Activated T-cell treated with anti-CD3 and anti-CD28 coated beads for 4 hours (primary cell): ENCODE measurements at regions not wholly inside any gene's neighbourhood (a gene's known extent, or its start where the extent isn't known, plus 50 kb on each side); places are given as distances from the start of the nearest gene placed in this dataset.

Experiments used
- DNase-seq: peaks from one replicate; pipeline ENCODE4 v3.0.0-alpha.2; 2020

DNA sequence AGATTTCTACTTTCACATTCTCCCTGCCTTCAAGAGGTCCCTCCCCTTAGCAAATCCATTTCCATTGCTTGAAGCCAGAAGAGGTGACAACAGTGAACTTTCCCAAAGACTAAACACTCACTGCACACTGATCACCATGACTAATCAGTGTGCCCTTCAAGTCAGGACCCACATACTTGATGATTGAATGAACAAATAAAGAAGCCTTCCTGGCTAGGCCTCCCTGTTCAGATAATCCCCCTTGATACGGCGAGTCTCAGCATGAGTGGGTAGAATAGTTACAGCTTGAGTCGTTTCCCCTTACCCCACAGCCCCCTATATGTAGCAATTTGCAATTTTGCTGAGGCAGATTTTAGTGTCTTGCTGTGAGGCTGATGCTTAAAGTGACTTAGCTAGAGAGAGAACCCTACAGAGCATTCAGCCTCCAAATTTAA is 102.2 kb downstream of the UNC5CL start:
- DNase-seq, result no peak

DNA sequence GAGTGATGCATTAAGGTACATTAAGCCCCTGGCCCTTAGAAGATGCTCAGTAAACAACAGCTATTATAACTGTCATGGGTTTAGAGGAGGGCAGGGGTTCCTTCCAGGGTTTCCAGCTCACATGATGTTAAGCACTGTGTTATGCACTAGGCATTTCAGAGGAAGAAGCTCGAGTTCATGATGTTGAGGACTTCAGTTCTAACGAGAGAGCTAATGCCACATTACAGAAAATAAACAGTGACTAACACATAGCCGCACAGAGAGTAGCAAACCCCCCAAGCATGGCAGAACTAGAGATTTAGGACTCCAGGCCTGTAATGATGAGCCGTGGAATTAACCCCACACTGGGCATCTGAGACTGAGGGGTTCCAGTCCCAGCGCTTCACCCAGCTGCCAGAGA is 105.2 kb downstream of the UNC5CL start:
- no peak for DNase-seq

DNA sequence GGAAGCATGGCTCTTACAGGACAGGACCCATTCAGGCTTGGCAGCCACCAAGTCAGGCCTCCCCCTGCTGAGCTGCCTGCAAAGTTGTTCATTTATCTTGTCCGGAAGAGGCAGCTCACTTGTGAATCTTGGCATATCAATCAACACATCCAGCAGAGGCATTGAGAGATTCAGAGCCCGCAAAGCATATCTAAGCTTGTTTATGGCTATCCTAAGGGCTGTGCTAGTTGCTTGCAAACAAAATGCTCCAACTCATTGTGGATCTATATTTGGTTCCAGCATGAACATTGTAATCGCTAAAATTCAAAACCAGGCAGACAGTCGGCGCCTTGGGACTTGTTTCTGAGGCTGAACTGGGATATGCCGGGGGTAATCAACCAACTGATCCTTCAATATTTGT is 106.1 kb downstream of the UNC5CL start:
- DNase-seq, result no peak

DNA sequence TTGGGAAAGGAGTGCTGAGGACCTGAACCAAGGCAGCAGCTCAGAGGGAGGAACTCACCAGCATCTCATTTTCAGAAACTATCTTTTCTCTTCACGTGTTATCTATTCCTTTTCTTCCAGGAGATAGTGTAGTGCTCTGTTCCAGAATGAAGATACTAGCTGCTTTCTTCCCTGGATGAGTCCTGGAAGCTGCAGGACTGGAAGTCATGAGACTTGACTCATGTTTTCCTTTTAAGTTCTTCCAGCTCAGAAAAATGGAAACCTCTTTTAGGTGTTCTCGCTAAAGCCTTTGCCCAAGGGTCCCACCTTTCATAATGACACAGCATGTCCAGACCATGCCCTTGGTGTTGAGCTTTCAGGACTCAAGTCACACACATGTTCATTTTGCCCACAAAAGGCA is 106.7 kb downstream of the UNC5CL start:
- DNase-seq, result no peak

DNA sequence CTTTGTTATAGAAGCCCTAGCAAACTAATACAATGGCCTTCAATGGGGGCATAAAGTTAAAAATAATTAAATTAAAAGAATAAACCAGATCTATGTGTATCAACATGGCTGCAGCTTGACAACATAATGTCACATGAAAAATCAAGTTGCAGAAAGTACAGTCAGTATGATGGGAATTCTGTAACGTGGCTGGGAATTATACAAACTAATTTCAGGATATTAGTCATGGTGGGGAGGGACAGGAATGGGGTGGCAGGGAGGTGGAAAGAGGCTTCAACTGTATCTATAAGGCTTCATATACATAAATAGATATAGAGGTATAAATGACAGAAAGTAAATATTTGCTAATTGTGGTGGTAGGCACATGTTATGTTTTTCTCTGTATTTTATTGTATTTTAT is 107.1 kb downstream of the UNC5CL start:
- no peak for DNase-seq

DNA sequence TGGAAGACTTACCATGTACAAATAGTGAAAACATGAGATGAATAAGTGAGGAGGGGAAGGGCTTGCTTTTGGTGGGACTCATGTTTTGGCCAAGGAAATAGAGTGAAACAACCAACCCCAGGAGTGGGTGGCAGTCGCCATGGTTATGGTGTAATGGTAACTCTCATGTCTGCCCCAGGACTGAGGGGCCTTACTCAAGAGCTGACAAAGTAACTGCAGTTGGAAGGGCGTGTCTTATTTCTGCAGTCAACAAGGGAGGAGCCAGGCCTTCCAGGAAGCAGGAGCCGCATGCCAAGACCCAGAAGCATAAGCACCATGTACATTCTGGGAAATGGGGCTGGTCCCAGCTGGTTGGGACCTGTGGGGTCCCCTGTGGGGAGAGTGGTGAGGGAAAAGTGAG is 108.5 kb downstream of the UNC5CL start:
- no peak for DNase-seq

DNA sequence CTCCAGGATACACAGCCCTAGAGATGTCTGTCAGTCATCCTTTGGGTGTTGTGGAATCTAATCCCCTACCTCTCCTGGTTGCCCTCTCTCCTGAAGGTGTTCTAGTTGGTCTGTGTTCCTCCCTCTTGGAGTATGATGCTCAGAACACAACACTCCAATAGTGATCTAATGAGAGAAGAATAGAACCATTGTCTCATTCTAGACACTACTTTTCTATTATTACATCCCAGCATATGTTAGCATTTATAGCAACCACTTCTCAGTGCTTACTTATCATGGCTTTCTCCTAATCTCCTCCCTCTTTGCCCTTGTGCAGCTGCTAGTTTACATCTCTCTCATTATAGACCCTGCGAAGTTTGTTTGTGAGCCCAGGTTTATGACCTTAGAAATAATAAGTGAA is 109.0 kb downstream of the UNC5CL start:
- DNase-seq, result no peak

DNA sequence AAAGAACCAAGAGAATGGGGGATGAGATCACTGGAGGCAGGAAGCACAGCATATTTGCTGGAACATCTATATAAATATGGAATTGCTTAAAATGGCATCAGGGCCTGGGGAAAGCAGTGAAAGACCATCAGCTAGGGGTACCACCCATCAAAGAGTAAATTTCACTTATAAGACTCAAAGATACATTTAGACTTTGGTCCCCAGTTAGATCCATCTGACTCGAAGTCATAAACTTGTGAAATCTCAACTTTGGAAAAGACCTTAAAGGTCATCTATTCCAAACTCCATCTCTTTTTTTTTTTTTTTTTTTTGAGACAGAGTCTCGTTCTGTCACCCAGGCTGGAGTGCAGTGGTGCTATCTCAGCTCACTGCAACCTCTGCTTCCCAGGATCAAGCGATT is 109.8 kb downstream of the UNC5CL start:
- no peak for DNase-seq

DNA sequence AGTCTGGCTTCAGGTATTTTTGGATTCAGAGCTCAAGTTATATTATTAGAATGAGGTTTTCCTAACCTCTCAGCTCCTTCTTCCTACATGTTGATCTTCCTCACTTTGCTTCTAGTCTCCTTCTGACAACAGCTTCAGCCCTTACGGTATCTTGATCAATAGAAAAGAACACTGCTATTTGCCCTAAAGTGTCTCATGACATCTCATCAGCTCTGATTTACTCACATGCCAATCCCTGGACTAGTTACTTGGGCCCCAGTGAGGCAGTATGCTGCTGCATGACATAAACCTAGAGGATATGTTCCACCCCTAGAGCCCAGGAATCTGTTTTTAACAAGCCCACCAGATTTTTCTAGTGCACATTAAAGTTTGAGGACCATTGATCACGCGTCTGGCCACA is 110.3 kb downstream of the UNC5CL start:
- no peak for DNase-seq

DNA sequence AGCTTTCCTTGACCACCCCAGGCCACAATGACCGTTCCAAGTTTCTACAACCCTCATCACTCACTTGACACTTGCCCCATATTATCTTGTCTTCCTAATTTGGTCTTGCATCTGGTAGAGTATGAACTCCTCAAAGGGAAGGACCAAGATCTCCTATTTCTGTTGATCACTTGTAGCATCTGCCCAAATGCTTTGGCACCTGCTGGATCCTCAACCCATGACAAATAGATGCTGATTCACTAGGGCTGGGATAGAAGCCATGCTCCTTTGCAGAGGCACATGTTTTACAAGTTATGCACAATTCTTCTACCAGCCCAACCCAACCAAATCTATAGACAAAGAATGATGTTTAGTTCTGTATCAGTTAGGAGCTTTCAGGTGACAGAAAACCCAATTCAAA is 110.7 kb downstream of the UNC5CL start:
- DNase-seq, result no peak

DNA sequence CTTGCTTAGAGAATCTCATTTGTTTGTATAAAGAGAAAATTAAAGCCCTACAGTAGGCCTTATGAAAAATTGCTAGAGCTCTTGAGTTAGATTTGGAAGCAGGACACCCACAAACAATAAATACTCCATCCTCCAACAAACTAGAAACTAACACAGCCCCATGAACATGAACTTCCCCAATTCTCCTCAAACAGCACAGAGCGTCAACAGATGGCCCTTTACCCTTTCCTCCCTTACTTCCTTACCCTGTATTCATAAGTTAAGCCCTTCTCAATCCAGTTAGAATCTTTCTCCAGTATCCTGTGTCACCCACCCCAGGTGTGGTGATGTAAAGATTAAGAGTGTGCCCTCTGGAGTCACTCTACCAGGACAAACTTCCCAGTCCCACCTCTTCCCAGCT is 113.7 kb downstream of the UNC5CL start:
- no peak for DNase-seq

DNA sequence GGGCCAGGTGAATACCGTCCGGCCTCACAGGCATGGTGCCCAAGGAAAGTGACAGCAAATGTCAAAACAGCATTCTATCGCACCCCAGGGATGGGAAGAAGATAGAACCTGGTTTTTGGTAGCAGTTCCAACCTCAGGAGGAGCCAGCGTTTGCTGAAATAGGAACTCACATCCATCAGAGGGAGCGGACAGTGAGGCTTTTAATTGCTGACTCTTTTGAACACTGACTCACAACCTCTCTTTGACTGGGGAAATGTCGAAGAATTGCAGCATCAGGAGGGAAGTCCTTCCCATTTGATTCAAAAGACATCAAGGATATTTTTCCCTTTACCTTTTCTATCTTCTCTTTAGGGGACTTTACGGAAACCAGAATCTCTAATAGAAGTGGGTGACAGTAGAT is 114.2 kb downstream of the UNC5CL start:
- DNase-seq, result no peak

DNA sequence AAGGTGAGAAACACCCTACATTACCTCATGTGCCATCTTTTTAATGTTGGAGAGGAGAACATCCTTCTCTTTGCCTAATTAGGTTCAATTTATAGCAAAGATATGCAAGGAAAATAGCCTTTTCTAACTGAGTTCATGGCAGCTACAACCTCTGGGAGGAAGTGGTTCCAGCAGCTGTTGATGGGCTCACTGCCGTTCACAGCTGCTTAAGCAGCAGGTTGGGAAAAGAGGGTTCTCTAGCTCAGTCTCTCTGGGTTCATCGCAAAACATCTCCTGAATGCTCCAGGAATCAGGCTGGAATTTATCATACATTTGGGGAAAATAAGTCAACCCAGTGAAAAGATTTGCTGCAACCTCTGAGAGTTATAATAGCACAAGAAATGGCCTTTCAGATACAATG is 115.1 kb downstream of the UNC5CL start:
- no peak for DNase-seq

DNA sequence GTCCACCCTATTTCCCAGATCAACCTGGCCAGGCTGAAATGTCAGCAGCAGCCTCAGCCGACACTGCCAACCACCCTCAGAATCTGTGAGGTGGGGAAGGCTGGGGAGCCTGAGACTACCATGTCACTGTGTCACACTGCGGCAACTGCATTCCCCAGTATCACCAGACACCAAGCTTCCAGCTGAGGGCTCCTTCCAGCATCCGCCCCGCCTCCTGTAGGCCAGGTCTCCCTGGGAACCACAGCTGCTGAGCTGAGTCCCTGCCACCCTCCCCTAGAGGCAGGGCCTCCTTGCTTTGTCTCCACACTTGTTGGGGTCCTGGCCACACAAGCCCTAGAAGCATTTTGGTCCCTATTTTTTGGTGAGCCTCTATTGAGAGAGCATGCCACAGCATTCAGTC is 115.7 kb downstream of the UNC5CL start:
- no peak for DNase-seq

DNA sequence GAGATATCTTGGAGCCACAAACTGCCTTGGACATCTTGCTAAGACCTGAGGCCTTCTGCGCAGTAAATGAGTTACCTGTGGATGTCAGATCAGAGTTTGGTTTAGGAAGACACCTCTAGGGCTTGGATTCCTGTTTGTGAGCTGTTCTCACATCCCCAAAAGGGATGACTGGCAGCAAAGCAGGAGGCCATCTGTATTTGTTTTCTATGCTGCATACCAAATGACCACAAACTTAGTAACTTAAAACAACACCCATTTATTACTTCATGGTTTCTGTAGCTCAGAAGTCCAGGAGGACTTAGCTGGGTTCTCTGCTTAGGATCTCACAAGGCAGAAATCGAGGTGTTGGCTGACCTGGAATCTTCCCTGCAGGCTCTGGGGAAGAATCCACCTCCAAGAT is 116.7 kb downstream of the UNC5CL start:
- DNase-seq, result no peak

DNA sequence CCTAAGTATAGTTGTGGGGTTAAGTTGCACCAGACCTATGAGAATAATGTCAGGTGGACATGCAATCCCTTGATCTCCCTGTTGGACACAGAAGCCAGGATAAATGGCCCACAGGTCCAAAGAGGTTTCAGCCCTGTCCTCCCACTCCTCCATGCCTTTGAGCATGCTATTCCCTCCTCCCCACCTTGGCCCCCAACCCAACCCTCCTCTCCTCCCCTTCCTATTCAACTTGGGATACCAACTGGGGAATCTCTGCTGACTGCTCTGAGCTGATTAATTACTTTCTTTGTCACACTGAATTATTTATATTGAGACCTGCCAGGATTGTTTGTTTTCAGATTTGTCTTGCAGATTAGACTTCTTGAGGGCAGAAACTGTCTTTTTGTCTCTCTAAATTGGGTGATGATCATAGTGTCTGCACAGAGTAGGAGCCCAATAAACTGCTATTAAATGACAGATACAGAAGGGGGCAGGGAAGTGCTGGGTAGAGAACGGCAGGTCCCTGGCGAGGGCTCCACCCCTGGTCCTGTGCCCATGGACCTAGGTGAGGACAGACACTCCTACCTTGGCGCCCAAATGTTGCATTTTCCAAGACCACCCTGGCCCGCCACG is 120.9 kb downstream of the UNC5CL start:
- DNase-seq, result no peak

DNA sequence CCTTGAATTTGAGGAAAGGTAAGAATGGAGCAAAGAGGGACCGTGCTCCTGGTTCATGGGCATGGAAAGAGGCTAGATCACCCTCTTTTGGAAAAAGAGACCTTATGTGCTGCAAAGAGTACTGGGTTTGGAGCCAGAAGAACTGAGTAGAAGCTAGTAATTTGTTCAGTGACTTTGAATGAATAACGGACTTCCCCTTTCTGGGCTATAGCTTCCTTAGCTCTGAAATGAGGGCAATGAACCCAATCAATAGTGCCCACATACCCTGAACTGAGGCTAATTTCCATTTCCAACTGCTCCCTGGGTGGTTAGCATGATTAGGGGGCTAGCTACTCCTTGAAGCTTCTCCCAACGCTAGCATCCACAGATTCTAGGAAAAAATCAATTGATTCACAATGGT is 121.4 kb downstream of the UNC5CL start:
- DNase-seq, result no peak

DNA sequence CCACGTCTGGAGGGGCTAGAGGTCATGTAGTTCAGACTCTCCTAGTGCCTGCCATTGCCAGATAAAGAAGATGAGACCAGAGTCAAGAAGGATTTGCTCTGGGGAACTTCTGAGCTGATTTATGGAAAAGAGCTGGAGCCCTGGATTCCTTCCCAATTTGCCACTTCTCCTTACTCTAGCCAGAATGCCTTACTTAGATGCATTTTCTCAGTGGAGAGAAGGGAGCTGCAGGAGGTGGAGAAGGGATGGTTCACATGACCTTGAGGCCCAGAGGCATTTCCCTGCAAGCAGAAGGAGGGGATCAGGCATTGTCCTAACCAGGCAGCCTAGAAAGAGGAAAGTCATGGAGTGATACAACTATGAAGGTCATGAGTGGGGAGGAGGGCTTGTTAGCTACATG is 122.2 kb downstream of the UNC5CL start:
- no peak for DNase-seq

DNA sequence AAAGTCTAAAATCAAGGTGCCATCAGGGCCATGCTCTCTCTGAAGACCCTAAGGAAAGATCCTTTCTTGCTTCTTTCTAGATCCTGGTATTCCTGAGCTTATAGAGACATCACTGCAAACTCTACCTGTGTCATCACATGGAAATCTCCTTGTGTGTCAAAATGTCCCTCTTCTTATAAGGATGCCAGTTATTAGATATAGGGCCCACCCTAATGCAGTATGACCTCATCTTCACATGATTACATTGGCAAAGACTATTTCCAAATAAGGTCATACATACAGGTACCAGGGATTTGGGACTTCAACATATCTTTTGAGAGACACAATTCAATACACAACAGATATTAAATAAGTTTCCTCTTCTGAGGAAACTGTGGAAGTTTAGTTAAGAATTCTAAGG is 123.9 kb downstream of the UNC5CL start:
- no peak for DNase-seq

DNA sequence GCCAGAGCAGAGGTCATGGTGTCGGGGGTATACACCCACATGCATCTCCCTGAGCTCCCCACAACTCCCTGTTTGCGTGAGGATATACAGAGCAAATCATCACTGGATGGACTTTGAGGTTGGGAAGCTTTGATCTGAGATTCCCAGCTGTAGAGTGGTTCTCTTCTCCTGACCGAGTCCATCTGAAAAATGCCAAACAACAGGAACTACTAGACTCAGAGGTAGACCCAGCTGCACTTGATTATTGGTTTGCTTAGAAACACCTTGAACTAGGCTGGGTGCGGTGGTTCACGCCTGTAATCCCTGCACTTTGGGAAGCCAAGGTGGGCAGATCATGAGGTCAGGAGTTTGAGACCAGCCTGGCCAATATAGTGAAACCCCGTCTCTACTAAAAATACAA is 125.0 kb downstream of the UNC5CL start:
- DNase-seq, result no peak

DNA sequence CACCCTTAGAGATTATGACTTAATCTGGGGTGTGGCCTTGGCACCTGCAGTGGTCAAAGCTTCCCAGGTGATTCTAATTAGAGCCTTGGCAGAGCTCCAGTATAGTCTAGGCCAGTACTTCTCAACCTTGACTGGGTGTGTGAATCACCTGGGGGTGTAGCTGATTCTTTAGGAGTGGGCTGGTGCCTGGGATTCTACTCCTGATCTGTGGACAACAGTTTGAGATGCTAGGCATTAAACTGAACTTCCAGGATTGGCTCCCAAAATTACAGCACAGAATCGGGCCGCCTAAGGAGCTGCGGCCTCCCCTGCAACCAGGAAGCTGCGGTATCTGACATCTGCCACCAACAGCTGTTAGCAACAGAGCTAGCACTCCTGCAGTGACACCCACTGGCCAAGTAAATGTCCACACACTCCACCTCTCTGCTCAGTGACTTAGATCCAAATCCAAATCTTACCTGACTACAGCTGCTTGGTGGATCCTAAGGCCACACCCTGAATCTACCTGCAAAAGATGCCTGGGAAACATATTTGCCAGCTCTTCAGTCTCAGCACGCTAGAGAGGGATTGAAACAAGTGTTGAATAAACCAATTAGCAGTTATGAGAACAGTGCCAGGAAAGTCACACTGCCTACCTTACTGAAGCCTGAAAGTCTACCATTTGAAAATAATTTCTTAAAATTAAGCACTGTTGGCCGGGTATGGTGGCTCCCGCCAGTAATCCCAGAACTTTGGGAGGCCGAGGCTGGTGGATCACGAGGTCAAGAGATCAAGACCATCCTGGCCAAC is 126.7 kb downstream of the UNC5CL start:
- DNase-seq, result no peak

DNA sequence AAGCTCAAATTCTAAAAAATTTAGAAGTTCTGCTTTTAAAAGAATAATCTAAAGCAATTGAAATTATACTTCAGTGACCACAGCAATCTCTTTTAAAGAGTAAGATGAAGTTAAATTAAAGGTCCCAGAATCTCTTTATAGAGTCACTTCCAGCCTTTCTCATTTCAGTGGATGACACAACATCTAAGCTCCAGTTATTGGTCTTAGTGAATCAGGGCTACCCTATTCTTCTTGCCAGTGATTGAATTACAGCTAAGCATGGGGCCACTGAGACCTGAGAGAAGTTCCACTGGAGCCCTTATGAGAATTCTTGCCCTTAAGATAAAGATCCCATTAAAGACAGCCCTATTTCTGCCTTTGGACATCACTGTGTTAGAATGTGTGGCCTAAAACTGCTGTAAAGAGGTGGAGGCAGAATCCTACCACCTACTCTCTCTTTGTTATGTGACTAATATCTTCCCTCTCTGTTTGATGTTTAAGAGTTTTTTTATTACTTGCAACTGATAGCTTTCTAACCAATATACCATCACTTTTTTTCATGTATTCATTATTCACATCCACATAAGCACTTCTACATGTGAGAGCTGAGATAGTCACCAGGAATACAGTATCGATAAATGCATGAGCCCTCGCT is 128.6 kb downstream of the UNC5CL start:
- DNase-seq, result no peak

DNA sequence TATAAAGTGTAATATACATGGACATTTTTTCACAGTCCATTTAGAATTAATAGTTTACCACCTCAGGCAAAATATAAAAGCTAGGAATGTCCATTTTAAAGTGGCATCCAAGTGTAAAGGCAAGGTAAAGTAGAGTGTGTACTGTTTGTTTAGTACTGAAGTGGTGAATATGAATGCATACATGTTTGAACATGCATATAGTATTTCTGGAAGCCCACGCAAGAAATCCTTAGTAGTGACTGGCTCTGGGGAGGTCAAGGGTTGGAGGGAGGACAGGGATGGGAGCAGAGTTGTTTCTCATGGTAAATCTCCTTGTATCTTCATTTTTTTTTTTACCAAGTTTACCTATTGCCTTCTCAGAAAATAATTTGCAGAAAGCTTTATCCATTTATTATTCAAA is 129.2 kb downstream of the UNC5CL start:
- no peak for DNase-seq

DNA sequence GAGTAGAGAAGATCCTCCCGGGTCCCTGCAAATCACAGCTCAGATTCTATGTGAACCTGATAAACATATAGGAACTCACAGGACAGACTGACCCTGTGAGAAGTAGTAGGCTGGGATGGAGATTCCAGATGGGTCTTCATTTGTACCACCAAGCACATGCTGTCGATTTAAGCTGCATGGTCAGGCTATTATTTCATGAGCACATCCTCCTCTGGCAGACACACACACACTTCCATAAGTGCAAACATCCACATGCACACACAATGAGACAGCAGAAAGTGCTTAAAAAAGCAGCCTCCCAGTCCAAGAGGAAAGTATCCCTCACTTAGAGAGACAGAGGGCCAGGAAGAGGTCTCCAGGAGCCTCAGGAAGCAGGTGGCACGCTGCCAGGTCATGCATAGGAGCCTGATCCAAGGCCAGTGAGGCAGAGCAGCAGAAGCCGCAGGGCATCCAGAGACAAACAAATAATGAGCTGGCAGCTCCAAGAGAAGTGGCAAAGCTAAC is 131.8 kb downstream of the UNC5CL start:
- DNase-seq, result no peak
